Adrenal gland (tissue), 9 donors: ENCODE measurements at regions not wholly inside any gene's neighbourhood (a gene's known extent, or its start where the extent isn't known, plus 50 kb on each side); places are given as distances from the start of the nearest gene placed in this dataset.

Source experiments
- DNase-seq, 7 donors: peaks; one replicate each; pipeline ENCODE4 v3.0.0-alpha.2; 2019 to 2020
- H3K27ac ChIP-seq, 5 donors: fragments of 200-600 bp; sonication (generic) in 4 of 5; 1 replicate in 3 of 5; 2 replicates in 2 of 5; pipeline versions ENCODE4 v1.5.1 to v1.8.0; 2016 to 2020; ENCODE audit warnings: mild to moderate bottlenecking in 1 of 5
- H3K27me3 ChIP-seq: fragments of 200-600 bp; 2 replicates; pipeline ENCODE4 v1.8.0; 2021
- H3K36me3 ChIP-seq, 2 donors: fragments of 200-600 bp; replicated peaks in 1 of 2; 1 replicate in 1 of 2; 2 replicates in 1 of 2; pipeline versions ENCODE4 v1.5.1 to v1.8.0; 2018 to 2022
- H3K4me1 ChIP-seq, 2 donors: fragments of 200-600 bp; replicated peaks in 1 of 2; 1 replicate in 1 of 2; 2 replicates in 1 of 2; pipeline versions ENCODE4 v1.5.1 to v1.8.0; 2018 to 2021
- H3K4me3 ChIP-seq, 4 donors: fragments of 200-600 bp; sonication (generic) in 3 of 4; one replicate each; pipeline ENCODE4 v1.5.1; 2016 to 2018
- H3K9me3 ChIP-seq, 3 donors: fragments of 200-600 bp; sonication (generic) in 1 of 3; replicated peaks in 1 of 3; 1 replicate in 2 of 3; 2 replicates in 1 of 3; pipeline versions ENCODE4 v1.5.1 to v1.8.0; 2016 to 2021
- POLR2A ChIP-seq, 2 donors: fragments of 450-650 bp; IDR thresholded peaks; one replicate each; pipeline ENCODE4 v1.6.1; 2017; ENCODE audit warnings: antibody characterized with exemption in 2 of 2, mild to moderate bottlenecking in 2 of 2, moderate library complexity in 1 of 2
- WGBS, 4 donors: extraction: QIAGEN DNeasy Blood & Tissue Kit in 2 of 4; methylation state at CpG; one replicate each; pipeline versions ENCODE4 v1.1.5 to v1.1.7; 2013 to 2017; 5-methylcytosine and 5-hydroxymethylcytosine counted together
- intact Hi-C, 2 donors: fragments of 100-400 bp; cut with DNase I; formaldehyde crosslinking; loops; one replicate each; pipeline versions ENCODE4 v1.14.1 to v1.15.0; 2022 to 2023
- TF ChIP-seq, protein P1 (sequence below), 6 experiments: fragments of 450-650 bp in 4 of 6; fragments of 200-600 bp in 2 of 6; sonication (generic) in 1 of 6; IDR thresholded peaks; 1 replicate in 5 of 6; 2 replicates in 1 of 6; pipeline versions ENCODE4 v1.5.1 to v1.8.0; 2016 to 2021; ENCODE audit warnings: antibody characterized with exemption in 6 of 6, mild to moderate bottlenecking in 2 of 6, moderate library complexity in 1 of 6
- donor health status: healthy with polysubstance abuse.
- donor health status: Bipolar disorder and iron deficiency.
- donor health status: DM: yes; HTN: yes; CAD: no.
- donor health status: DM: no; HTN: no; CAD: no.
- donor health status: DM: no; HTN: no; CAD: no.

DNA sequence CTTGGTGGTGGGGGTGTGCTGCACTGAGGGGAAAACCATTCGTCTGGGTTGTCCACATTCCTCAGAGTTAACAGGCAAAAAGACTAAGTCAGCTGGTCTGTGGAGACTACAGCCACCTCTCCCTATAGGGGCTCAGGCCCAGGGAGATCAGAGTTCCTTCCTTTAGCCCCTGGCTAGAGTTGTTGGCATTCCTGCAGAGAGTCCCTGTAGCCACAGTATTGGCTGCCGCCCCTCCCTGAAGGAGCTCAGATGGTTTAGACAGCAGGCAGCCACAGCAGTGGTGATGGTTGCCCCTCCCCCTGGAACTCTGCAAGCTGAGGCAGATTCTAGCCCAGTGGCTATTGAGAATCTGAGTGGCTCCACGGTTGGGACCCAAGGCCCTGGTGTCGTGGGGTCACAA is 1072.5 kb upstream of the ATXN7L3B start:
- no peak for TF ChIP-seq POLR2A (IDR thresholded peaks at IDR 0.05)
- TF ChIP-seq, protein P1, sequence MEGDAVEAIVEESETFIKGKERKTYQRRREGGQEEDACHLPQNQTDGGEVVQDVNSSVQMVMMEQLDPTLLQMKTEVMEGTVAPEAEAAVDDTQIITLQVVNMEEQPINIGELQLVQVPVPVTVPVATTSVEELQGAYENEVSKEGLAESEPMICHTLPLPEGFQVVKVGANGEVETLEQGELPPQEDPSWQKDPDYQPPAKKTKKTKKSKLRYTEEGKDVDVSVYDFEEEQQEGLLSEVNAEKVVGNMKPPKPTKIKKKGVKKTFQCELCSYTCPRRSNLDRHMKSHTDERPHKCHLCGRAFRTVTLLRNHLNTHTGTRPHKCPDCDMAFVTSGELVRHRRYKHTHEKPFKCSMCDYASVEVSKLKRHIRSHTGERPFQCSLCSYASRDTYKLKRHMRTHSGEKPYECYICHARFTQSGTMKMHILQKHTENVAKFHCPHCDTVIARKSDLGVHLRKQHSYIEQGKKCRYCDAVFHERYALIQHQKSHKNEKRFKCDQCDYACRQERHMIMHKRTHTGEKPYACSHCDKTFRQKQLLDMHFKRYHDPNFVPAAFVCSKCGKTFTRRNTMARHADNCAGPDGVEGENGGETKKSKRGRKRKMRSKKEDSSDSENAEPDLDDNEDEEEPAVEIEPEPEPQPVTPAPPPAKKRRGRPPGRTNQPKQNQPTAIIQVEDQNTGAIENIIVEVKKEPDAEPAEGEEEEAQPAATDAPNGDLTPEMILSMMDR (IDR thresholded peaks at IDR 0.05), result no peak
- intact Hi-C loops, result no loop called here
- Histone ChIP-seq H3K27ac (no peak overlapping the region), H3K9me3 (no peaks in the 10 kb centered on the region), H3K4me1 (no peaks in the 10 kb centered on the region), H3K36me3 (no peaks in the 10 kb centered on the region), H3K27me3 (no peaks in the 10 kb centered on the region), H3K4me3 (no peak overlapping the region)
- 56 to 68% (median 60%) methylated on average over 2 to 4 of the region's 4 CpGs for WGBS, 4 donors
- no peak for DNase-seq

DNA sequence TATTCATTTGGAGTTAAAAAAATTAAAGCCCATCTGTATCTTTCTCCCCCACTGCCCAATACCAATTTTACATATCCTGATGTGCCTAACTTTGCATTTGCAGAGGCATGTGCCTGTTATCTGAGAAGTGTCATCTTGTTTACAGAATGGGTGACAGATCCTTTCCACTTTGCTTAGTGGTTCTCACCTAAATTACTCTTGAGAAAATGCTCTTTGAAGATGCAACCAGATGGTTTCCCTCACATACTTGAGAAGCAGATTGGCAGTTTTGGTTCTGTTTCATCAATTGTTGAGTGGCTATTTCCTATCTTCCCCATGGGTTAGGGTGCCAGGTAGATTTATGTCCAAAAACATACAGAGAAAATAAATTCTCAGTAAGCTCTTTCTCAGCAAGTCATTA is 1051.4 kb upstream of the ATXN7L3B start:
- Histone ChIP-seq H3K27me3 (no peaks in the 10 kb centered on the region), H3K27ac (no peak overlapping the region), H3K9me3 (no peaks in the 10 kb centered on the region), H3K4me1 (no peaks in the 10 kb centered on the region), H3K36me3 (no peaks in the 10 kb centered on the region), H3K4me3 (no peak overlapping the region)
- TF ChIP-seq, protein P1 (IDR thresholded peaks at IDR 0.05), result no peak
- no peak for TF ChIP-seq POLR2A (IDR thresholded peaks at IDR 0.05)
- intact Hi-C loops, result no loop called here
- no peak for DNase-seq

DNA sequence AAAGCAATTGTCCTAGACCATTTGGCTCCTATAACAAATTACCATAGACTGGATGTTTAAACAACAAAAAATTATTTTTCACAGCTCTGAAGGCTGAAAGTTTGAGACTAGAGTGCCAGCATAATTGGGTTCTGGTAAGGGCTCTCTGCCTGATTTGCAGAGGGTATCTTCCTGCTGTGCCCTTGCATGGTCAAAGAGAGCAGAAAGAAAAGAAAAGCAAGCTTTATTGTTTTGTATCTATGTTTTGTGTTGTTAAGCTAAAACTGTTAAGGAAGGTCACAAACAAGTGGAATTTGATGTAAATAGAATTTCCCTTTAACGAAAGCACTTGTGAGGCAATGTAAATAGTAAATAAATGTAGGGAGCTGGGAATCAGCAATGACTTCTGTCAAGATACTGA is 1031.0 kb upstream of the ATXN7L3B start:
- intact Hi-C loops, result no loop called here
- TF ChIP-seq, protein P1 (IDR thresholded peaks at IDR 0.05), result no peak
- no peak for TF ChIP-seq POLR2A (IDR thresholded peaks at IDR 0.05)
- H3K4me3 ChIP-seq, result no peak overlapping the region
- H3K27me3 ChIP-seq, result no peaks in the 10 kb centered on the region
- no peaks in the 10 kb centered on the region for H3K4me1 ChIP-seq
- no peaks in the 10 kb centered on the region for H3K36me3 ChIP-seq
- WGBS, 4 donors, result 51 to 70% (median 64%) methylated on average over 1 of the region's 1 CpG
- no peaks in the 10 kb centered on the region for H3K9me3 ChIP-seq
- no peak overlapping the region for H3K27ac ChIP-seq
- DNase-seq, result no peak

DNA sequence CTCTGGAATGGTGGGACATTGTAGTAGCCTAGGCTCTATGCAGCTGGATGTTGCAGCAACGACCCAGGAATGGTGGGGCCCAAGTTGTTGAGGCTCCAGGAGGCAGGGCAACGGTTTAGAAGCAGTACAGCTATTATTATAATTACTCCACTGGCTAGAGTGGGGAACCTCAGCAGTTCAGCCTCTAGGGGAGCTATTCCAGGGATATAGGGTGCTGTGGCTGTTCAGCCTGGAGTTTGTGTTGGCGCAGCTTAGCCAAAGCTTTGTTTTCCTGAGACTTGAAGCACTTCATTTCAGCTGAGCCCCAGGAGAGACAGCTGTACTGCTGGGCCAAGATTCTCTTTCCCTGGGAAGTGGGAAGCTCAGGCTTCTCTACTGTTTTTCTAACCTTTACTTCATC is 1023.0 kb upstream of the ATXN7L3B start:
- no peak overlapping the region for H3K27ac ChIP-seq
- no peaks in the 10 kb centered on the region for H3K9me3 ChIP-seq
- no peak overlapping the region for H3K4me3 ChIP-seq
- no peaks in the 10 kb centered on the region for H3K27me3 ChIP-seq
- TF ChIP-seq, protein P1 (IDR thresholded peaks at IDR 0.05), result no peak
- TF ChIP-seq POLR2A (IDR thresholded peaks at IDR 0.05), result no peak
- H3K4me1 ChIP-seq, result no peaks in the 10 kb centered on the region
- 75 to 92% (median 78%) methylated on average over 3 of the region's 3 CpGs for WGBS, 4 donors
- intact Hi-C loops, result no loop called here
- no peak for DNase-seq
- no peaks in the 10 kb centered on the region for H3K36me3 ChIP-seq
